ENCODE measurements at regions not wholly inside any gene's neighbourhood (a gene's known extent, or its start where the extent isn't known, plus 50 kb on each side); places are given as distances from the start of the nearest gene placed in this dataset.

DNA sequence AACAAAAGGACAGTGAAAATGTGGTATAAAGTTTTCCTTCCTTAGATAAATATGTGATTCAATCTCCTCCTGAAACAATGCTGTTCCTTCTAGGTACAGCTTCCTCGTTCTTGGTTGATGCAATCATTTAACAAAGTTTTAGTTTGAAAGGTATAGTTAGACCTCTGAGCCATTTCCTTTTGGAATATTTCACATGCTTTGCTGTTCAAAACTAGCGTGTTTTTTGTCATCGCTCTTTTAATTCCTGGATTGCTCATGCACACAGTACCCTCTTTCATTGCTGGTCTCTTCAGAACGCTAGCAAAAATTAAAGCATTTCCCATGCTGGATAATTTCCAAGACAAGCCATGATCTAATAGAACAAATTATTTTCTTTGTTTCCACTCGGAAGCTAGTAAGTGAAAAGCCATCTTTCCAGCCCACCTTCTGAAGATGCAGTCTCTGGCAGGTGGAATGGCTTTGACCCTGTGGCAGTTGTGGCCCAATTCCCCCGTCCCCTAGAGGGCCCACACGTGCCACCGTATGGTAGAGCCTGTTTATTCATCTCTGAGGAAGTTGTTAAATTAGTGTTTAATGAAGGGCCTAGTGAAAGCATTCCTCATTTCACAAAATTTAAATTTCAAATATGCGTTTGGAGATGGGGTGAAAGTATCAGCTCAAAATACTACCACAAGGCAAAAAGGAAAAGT, 1040.6 kb upstream of the SLC10A2 start:
- TF ChIP-seq POLR2AphosphoS5 (IDR thresholded peaks at IDR 0.05; ENCODE audit: borderline replicate concordance, low read depth, low read length) = no peak
- TF ChIP-seq EZH2 (IDR thresholded peaks at IDR 0.05) = no peak

All from SK-N-MC (cell line).